H9 (cell line): ENCODE measurements at regions not wholly inside any gene's neighbourhood (a gene's known extent, or its start where the extent isn't known, plus 50 kb on each side); places are given as distances from the start of the nearest gene placed in this dataset.

Source experiments
- DNase-seq: peaks from one replicate; pipeline ENCODE4 v3.0.0-alpha.2; 2017
- H2AFZ ChIP-seq: one replicate; pipeline ENCODE4 v1.6.1; 2013; ENCODE audit warnings: mild to moderate bottlenecking, low read length, control low read depth, moderate library complexity
- H2AK5ac ChIP-seq: 2 replicates; pipeline ENCODE4 v1.6.1; 2013; ENCODE audit warnings: low read length, control low read depth, mixed read lengths; ENCODE audit not compliant: insufficient read length
- H2BK120ac ChIP-seq: one replicate; pipeline ENCODE4 v1.6.1; 2013; ENCODE audit warnings: low read depth, mild to moderate bottlenecking, low read length, control low read depth, inconsistent platforms; ENCODE audit not compliant: poor library complexity, severe bottlenecking
- H2BK12ac ChIP-seq: 2 replicates; pipeline ENCODE4 v1.6.1; 2013; ENCODE audit warnings: low read length, control low read depth, mixed read lengths, low read depth; ENCODE audit not compliant: insufficient read length
- H2BK15ac ChIP-seq: 2 replicates; pipeline ENCODE4 v1.6.1; 2013; ENCODE audit warnings: low read depth, low read length, control low read depth
- H2BK20ac ChIP-seq: one replicate; pipeline ENCODE4 v1.6.1; 2013; ENCODE audit warnings: low read depth, mild to moderate bottlenecking, low read length, control low read depth, inconsistent platforms; ENCODE audit not compliant: poor library complexity, severe bottlenecking
- H2BK5ac ChIP-seq: 2 replicates; pipeline ENCODE4 v1.6.1; 2013; ENCODE audit warnings: low read length, control low read depth, mixed read lengths; ENCODE audit not compliant: insufficient read length
- H3K14ac ChIP-seq: 2 replicates; pipeline ENCODE4 v1.6.1; 2013; ENCODE audit warnings: low read length, control low read depth; ENCODE audit not compliant: insufficient read depth
- H3K18ac ChIP-seq: 2 replicates; pipeline ENCODE4 v1.6.1; 2013; ENCODE audit warnings: low read depth, mild to moderate bottlenecking, mixed read lengths, low read length, control low read depth; ENCODE audit not compliant: insufficient read length
- H3K23ac ChIP-seq: 2 replicates; pipeline ENCODE4 v1.6.1; 2013; ENCODE audit warnings: low read length, control low read depth, mixed read lengths, low read depth; ENCODE audit not compliant: insufficient read length
- H3K23me2 ChIP-seq: 2 replicates; pipeline ENCODE4 v1.6.1; 2013; ENCODE audit warnings: low read depth, mild to moderate bottlenecking, mixed read lengths, low read length, control low read depth; ENCODE audit not compliant: insufficient read length, poor library complexity, severe bottlenecking
- H3K27ac ChIP-seq: 2 replicates; pipeline ENCODE4 v1.5.1; 2013; ENCODE audit warnings: low read length, control low read depth, mixed read lengths, low read depth; ENCODE audit not compliant: insufficient read length
- H3K27me3 ChIP-seq: 2 replicates; pipeline ENCODE4 v1.6.1; 2013; ENCODE audit warnings: low read length, control low read depth, inconsistent platforms; ENCODE audit not compliant: insufficient read depth
- H3K4ac ChIP-seq: 2 replicates; pipeline ENCODE4 v1.6.1; 2013; ENCODE audit warnings: low read depth, mild to moderate bottlenecking, control low read depth, inconsistent platforms, low read length, moderate library complexity
- H3K4me1 ChIP-seq: 2 replicates; pipeline ENCODE4 v1.6.1; 2013; ENCODE audit warnings: low read length, control low read depth, inconsistent platforms; ENCODE audit not compliant: insufficient read depth
- H3K4me2 ChIP-seq: 2 replicates; pipeline ENCODE4 v1.6.1; 2013; ENCODE audit warnings: low read length, control low read depth, mixed read lengths; ENCODE audit not compliant: insufficient read length, insufficient read depth
- H3K56ac ChIP-seq: 2 replicates; pipeline ENCODE4 v1.6.1; 2013; ENCODE audit warnings: low read depth, mild to moderate bottlenecking, mixed read lengths, low read length, control low read depth; ENCODE audit not compliant: insufficient read length
- H3K79me1 ChIP-seq: 2 replicates; pipeline ENCODE4 v1.6.1; 2013; ENCODE audit warnings: low read depth, mild to moderate bottlenecking, moderate library complexity, low read length, control low read depth, inconsistent platforms; ENCODE audit not compliant: insufficient read depth, poor library complexity, severe bottlenecking
- H3K79me2 ChIP-seq: 2 replicates; pipeline ENCODE4 v1.6.1; 2013; ENCODE audit warnings: low read length, control low read depth, inconsistent platforms; ENCODE audit not compliant: insufficient read depth
- H3K9ac ChIP-seq: 2 replicates; pipeline ENCODE4 v1.6.1; 2013; ENCODE audit warnings: low read length, control low read depth, mixed read lengths; ENCODE audit not compliant: insufficient read length; ENCODE audit errors: extremely low read depth
- H3K9me3 ChIP-seq: one replicate; pipeline ENCODE4 v1.6.1; 2013; ENCODE audit warnings: low read depth, low read length, inconsistent platforms; ENCODE audit not compliant: control insufficient read depth
- H3T11ph ChIP-seq: one replicate; pipeline ENCODE4 v1.6.1; 2013; ENCODE audit warnings: mild to moderate bottlenecking, low read length, control low read depth, inconsistent platforms
- H4K20me1 ChIP-seq: one replicate; pipeline ENCODE4 v1.6.1; 2013; ENCODE audit not compliant: control insufficient read depth, insufficient read length, insufficient read depth
- H4K5ac ChIP-seq: 2 replicates; pipeline ENCODE4 v1.6.1; 2013; ENCODE audit warnings: low read depth, mild to moderate bottlenecking, mixed read lengths, low read length, control low read depth; ENCODE audit not compliant: insufficient read length
- H4K8ac ChIP-seq: replicated peaks from 2 replicates; pipeline ENCODE4 v1.6.1; 2013; ENCODE audit warnings: low read length, control low read depth, mixed read lengths, low read depth; ENCODE audit not compliant: insufficient read length
- H4K91ac ChIP-seq: 2 replicates; pipeline ENCODE4 v1.6.1; 2013; ENCODE audit warnings: low read depth, mild to moderate bottlenecking, moderate library complexity, mixed read lengths, low read length, control low read depth; ENCODE audit not compliant: insufficient read length
- H3K27ac Mint-ChIP-seq, 3 experiments: 2 replicates in 2 of 3; 3 replicates in 1 of 3; pipeline ENCODE4 v1.8.0; 2020 to 2021; ENCODE audit warnings: mixed read lengths in 3 of 3, mild to moderate bottlenecking in 1 of 3, moderate library complexity in 1 of 3
- H3K27me3 Mint-ChIP-seq: 2 replicates; pipeline ENCODE4 v1.8.0; 2021; ENCODE audit warnings: low read depth, mild to moderate bottlenecking, moderate library complexity, mixed read lengths
- H3K36me3 Mint-ChIP-seq, 3 experiments: 2 replicates in 2 of 3; 3 replicates in 1 of 3; pipeline ENCODE4 v1.8.0; 2020 to 2021; ENCODE audit warnings: low read depth in 3 of 3, mixed read lengths in 3 of 3; ENCODE audit not compliant: insufficient read depth in 1 of 3
- H3K4me1 Mint-ChIP-seq, 2 experiments: 2 replicates each; pipeline ENCODE4 v1.8.0; 2020; ENCODE audit warnings: mixed read lengths in 2 of 2
- H3K4me3 Mint-ChIP-seq, 2 experiments: 2 replicates in 1 of 2; 3 replicates in 1 of 2; pipeline ENCODE4 v1.8.0; 2020 to 2021; ENCODE audit warnings: mild to moderate bottlenecking in 2 of 2, mixed read lengths in 2 of 2, moderate library complexity in 1 of 2
- H3K9me3 Mint-ChIP-seq, 2 experiments: 2 replicates in 1 of 2; 3 replicates in 1 of 2; pipeline ENCODE4 v1.8.0; 2020; ENCODE audit warnings: mild to moderate bottlenecking in 2 of 2, mixed read lengths in 2 of 2, moderate library complexity in 1 of 2
- WGBS: extraction: QIAGEN DNeasy Blood & Tissue Kit; methylation state at CpG from one replicate; pipeline ENCODE4 v1.1.7; 2013; ENCODE audit warnings: missing lambda C conversion rate, low lambda C conversion rate, mixed read lengths; ENCODE audit not compliant: insufficient read length; ENCODE audit errors: extremely low coverage; 5-methylcytosine and 5-hydroxymethylcytosine counted together
- TF ChIP-seq, protein P1 (sequence below): fragments of 200-600 bp; sonication (generic); conservative IDR thresholded peaks from 3 replicates; pipeline ENCODE4 v1.8.0; 2021; ENCODE audit warnings: antibody characterized with exemption, mild to moderate bottlenecking

DNA sequence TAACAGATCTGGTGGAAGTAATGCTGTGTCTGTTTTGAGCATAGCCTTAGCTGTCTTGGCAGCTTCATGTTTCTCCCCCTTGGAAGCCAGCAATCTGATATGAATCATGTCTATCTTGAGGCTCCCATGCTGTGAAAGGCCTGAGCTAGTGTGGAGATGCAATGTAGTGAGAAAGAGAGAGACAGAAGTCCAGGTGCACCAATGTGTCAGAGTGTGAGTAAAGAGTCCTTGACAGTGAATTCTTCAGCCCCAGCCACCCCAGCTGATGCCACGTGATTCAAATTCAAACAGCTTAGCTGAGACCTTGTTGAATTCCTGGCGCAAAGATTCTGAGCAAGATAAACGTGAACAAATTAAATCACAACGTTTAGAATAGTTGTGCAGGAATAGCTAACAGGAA is 704.2 kb downstream of the EDEM1 start:
- H3K4me3 Mint-ChIP-seq: no peak overlapping the region
- no peaks in the 10 kb centered on the region for H3K9me3 ChIP-seq
- H2BK120ac ChIP-seq: no peak overlapping the region
- no peak overlapping the region for H3K23ac ChIP-seq
- H2AFZ ChIP-seq: no peak overlapping the region
- H4K5ac ChIP-seq: no peak overlapping the region
- no peaks in the 10 kb centered on the region for H4K20me1 ChIP-seq
- no peak overlapping the region for H3K14ac ChIP-seq
- no peak overlapping the region for H4K91ac ChIP-seq
- no peak overlapping the region for H2BK20ac ChIP-seq
- no peak for DNase-seq
- H3K4me2 ChIP-seq: no peak overlapping the region
- no peak overlapping the region for H2AK5ac ChIP-seq
- no peak overlapping the region for H2BK15ac ChIP-seq
- TF ChIP-seq, protein P1, sequence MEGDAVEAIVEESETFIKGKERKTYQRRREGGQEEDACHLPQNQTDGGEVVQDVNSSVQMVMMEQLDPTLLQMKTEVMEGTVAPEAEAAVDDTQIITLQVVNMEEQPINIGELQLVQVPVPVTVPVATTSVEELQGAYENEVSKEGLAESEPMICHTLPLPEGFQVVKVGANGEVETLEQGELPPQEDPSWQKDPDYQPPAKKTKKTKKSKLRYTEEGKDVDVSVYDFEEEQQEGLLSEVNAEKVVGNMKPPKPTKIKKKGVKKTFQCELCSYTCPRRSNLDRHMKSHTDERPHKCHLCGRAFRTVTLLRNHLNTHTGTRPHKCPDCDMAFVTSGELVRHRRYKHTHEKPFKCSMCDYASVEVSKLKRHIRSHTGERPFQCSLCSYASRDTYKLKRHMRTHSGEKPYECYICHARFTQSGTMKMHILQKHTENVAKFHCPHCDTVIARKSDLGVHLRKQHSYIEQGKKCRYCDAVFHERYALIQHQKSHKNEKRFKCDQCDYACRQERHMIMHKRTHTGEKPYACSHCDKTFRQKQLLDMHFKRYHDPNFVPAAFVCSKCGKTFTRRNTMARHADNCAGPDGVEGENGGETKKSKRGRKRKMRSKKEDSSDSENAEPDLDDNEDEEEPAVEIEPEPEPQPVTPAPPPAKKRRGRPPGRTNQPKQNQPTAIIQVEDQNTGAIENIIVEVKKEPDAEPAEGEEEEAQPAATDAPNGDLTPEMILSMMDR: no peak
- H3T11ph ChIP-seq: no peak overlapping the region
- no peaks in the 10 kb centered on the region for H3K79me2 ChIP-seq
- no peaks in the 10 kb centered on the region for H3K36me3 Mint-ChIP-seq
- H3K23me2 ChIP-seq: no peaks in the 10 kb centered on the region
- no peaks in the 10 kb centered on the region for H3K4me1 Mint-ChIP-seq
- no peak overlapping the region for H3K18ac ChIP-seq
- no peak overlapping the region for H3K9ac ChIP-seq
- no CpG with 5 or more reads among the region's 4 CpGs for WGBS
- H3K27me3 Mint-ChIP-seq: no peaks in the 10 kb centered on the region
- H3K27me3 ChIP-seq: no peaks in the 10 kb centered on the region
- H3K56ac ChIP-seq: no peak overlapping the region
- no peak overlapping the region for H2BK12ac ChIP-seq
- H3K9me3 Mint-ChIP-seq: peaks cover 0 to 2% of the 10 kb centered on the region in 2 experiments; a peak in 2 of 5 replicates
- H3K4ac ChIP-seq: no peak overlapping the region
- H3K27ac Mint-ChIP-seq: no peak overlapping the region
- no peak overlapping the region for H2BK5ac ChIP-seq
- no peaks in the 10 kb centered on the region for H3K4me1 ChIP-seq
- no peaks in the 10 kb centered on the region for H3K79me1 ChIP-seq
- no peak overlapping the region for H3K27ac ChIP-seq
- no peak overlapping the region for H4K8ac ChIP-seq
